ENCODE measurements at regions not wholly inside any gene's neighbourhood (a gene's known extent, or its start where the extent isn't known, plus 50 kb on each side); places are given as distances from the start of the nearest gene placed in this dataset.

DNA sequence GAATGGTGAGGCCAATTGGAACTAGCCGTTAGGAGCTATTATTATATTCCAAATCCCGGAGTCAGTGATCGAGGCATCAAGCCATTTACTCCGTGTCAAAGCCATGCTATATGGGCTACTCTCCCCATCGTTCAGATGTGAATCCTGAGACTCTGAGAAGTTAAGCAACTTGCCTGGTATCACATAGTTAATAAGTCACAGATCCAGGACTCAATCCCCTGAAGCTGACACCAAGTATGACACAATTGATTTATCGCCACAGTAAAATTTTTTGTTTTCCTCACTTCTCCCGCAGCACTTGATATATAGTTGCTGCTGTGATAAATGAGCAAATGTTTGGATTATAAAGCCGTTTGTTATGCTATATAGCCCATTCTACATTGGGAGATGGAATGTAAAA is 50.8 kb upstream of the TSHZ2 start:
- ATAC-seq (no peak), DNase-seq (ENCODE audit: low spot score) (no peak)
- no peak overlapping the region for H3K4me3 Mint-ChIP-seq
- H3K9me3 Mint-ChIP-seq = no peaks in the 10 kb centered on the region
- H3K27ac Mint-ChIP-seq = no peak overlapping the region
- H3K36me3 Mint-ChIP-seq = no peaks in the 10 kb centered on the region
- no peaks in the 10 kb centered on the region for H3K4me1 Mint-ChIP-seq (ENCODE audit: low read depth in 2 of 2)
- peaks cover 15 to 20% of the 10 kb centered on the region in 2 donors for H3K27me3 Mint-ChIP-seq

DNA sequence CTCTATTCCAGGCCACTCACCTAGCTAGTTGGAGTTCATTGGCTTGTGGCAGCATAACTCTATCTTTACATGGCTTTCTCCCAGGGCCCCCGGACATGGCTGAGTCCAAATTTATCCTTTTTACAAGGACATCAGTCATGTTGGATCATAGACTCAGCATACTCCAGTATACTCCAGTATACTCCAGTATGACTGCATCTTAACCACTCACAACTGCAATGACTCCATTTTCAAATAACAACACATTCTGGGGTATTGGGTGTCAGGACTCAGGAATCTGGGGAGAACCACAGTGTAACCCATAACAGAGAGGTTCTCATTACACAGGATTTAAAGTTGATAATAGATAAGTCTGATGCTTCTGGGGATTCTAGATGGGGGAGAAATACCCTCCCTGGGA is 53.8 kb upstream of the TSHZ2 start:
- Mint-ChIP-seq H3K4me3 (no peak overlapping the region), H3K36me3 (no peaks in the 10 kb centered on the region), H3K4me1 (ENCODE audit: low read depth in 2 of 2) (no peaks in the 10 kb centered on the region), H3K9me3 (no peaks in the 10 kb centered on the region), H3K27ac (no peak overlapping the region), H3K27me3 (peaks cover 14 to 15% of the 10 kb centered on the region in 2 donors)
- DNase-seq (ENCODE audit: low spot score) (no peak), ATAC-seq (no peak)

DNA sequence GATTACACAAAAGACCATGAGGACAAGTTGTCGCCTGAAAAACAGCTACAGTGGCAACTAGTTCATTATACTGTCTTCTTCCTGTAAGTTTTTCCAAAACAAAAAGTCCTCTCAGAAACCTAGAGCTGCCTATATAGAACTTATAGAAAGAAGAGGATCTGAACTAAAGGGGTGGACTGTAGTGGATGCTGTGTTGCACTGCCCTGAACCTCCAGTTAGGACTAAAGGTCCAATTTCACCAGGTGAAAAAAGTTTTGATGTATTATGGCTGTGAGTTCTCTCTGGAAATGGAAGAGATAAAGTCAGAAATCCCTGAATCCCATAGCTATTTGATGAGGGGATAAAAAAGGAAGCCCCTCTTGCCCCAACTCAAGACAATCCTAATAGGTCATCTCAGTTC is 56.6 kb upstream of the TSHZ2 start:
- Mint-ChIP-seq H3K36me3 (no peaks in the 10 kb centered on the region), H3K4me3 (no peak overlapping the region), H3K9me3 (no peaks in the 10 kb centered on the region), H3K27me3 (peaks cover 0 to 3% of the 10 kb centered on the region in 2 donors), H3K4me1 (ENCODE audit: low read depth in 2 of 2) (no peaks in the 10 kb centered on the region), H3K27ac (no peak overlapping the region)
- DNase-seq (ENCODE audit: low spot score) (no peak), ATAC-seq (no peak)

DNA sequence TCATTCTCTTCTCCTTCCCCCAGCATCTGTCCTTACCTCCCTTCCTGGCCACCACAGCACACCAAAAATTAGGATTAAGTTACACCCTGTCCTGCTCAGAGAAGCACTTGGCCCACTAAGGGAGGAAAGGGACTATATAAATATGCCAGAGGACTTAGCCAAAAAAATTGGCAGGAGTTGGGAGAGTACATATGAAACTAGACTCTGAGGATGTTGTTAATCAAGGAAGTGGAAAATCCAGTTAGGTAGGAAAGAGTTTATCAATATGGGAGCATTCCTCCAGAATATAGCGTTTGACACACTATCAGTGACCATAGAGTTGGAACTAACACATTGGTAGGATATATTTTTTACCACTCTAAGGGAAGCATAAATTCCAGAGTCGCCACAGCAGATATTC is 57.3 kb upstream of the TSHZ2 start:
- H3K36me3 Mint-ChIP-seq = no peaks in the 10 kb centered on the region
- DNase-seq (ENCODE audit: low spot score) (no peak), ATAC-seq (no peak)
- H3K4me1 Mint-ChIP-seq (ENCODE audit: low read depth in 2 of 2) = no peaks in the 10 kb centered on the region
- H3K27ac Mint-ChIP-seq = no peak overlapping the region
- H3K27me3 Mint-ChIP-seq = peaks cover 5 to 6% of the 10 kb centered on the region in 2 donors
- no peak overlapping the region for H3K4me3 Mint-ChIP-seq
- no peaks in the 10 kb centered on the region for H3K9me3 Mint-ChIP-seq

DNA sequence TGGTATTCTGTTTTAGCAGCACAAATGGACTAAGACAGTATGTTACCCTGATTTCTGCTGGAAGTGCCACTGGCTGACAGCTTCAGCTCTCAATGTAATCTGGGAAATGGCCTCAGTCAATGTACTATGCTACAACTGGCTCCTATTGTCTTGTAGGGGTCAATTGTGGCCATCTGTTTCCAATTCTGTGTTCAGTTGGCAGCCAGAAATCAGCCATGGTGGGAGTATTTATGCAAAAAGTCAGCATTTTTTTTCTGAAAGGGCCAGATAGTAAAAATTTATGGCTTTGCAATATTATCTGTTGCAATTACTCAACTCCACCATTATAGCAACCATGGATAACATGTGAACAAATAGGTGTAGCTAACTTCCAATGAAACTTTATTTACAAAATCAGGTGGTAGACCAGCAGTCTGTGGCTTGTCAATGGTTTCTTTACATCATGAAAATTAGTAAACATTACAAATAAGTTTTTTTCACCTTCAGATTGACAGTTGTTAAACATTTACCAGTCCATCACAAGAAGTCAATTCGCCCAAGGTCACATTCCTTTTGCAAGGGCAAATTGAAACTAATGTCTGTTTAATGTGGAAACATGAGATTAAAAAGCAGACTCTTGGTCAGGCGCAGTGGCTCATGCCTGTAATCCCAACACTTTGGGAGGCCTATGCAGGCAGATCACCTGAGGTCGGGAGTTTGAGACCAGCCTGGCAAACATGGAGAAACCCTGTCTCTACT is 58.3 kb upstream of the TSHZ2 start:
- Mint-ChIP-seq H3K9me3 (no peaks in the 10 kb centered on the region), H3K4me1 (ENCODE audit: low read depth in 2 of 2) (no peaks in the 10 kb centered on the region), H3K4me3 (no peak overlapping the region), H3K36me3 (no peaks in the 10 kb centered on the region), H3K27me3 (peaks cover 9 to 10% of the 10 kb centered on the region in 2 donors), H3K27ac (no peak overlapping the region)
- DNase-seq (ENCODE audit: low spot score) (no peak), ATAC-seq (no peak)

DNA sequence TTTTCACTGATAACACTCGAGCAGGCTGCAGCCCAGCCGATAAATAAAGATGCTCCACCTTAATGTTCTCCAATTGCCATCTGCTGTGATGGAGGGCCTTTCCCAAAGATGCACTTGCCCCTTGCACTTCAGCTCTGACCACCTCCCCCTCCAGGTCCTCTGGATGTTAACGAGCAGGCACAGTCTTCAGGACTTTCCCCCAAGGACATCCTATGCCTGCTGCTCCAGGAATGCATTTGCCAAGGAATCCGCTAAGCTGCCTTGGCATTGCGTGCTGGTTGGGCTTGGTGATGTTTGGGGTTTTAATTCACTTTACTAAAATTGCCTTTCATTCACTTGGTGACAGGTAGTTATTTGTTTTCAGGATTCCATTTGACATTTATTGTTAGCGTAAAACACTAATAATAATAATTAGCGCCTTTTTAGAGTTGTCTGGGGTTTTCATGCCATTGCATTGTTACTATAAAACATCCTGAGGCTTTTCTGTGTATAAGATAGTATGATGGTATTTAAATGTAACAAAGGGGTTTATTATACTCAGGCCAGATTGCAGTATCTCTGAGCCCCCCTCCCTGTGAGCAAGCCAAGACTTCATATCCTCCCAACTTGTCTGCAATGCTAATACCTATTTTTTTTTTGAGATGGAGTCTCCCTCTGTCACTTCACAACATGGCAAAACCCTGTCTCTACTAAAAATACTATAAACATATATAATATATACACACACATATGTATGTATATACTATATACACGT is 66.7 kb upstream of the TSHZ2 start:
- peaks cover 19 to 27% of the 10 kb centered on the region in 2 donors for H3K27me3 Mint-ChIP-seq
- no peak for DNase-seq (ENCODE audit: low spot score)
- no peaks in the 10 kb centered on the region for H3K9me3 Mint-ChIP-seq
- no peaks in the 10 kb centered on the region for H3K36me3 Mint-ChIP-seq
- no peaks in the 10 kb centered on the region for H3K4me1 Mint-ChIP-seq (ENCODE audit: low read depth in 2 of 2)
- no peak for ATAC-seq
- no peak overlapping the region for H3K4me3 Mint-ChIP-seq
- H3K27ac Mint-ChIP-seq = no peak overlapping the region

DNA sequence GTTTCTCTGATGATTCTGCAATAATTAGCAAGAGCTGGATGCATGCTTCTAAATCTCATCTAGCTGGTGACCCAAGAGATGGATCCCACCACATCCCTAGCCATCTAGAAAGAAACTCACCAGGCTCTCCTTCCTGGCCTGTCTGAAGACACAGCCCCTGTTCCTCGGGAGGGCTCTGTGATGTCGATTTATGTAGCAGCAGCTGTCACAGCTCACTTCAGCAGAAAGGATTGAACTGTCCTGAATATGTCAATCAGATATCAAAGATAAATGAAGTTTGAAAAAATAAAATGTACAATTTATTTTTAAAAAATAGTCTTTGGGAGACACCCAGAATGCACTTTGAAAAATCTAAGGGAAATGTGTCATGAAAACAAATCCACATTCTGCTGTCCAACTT is 67.3 kb upstream of the TSHZ2 start:
- no peaks in the 10 kb centered on the region for H3K4me1 Mint-ChIP-seq (ENCODE audit: low read depth in 2 of 2)
- peaks cover 19 to 22% of the 10 kb centered on the region in 2 donors for H3K27me3 Mint-ChIP-seq
- H3K36me3 Mint-ChIP-seq = no peaks in the 10 kb centered on the region

DNA sequence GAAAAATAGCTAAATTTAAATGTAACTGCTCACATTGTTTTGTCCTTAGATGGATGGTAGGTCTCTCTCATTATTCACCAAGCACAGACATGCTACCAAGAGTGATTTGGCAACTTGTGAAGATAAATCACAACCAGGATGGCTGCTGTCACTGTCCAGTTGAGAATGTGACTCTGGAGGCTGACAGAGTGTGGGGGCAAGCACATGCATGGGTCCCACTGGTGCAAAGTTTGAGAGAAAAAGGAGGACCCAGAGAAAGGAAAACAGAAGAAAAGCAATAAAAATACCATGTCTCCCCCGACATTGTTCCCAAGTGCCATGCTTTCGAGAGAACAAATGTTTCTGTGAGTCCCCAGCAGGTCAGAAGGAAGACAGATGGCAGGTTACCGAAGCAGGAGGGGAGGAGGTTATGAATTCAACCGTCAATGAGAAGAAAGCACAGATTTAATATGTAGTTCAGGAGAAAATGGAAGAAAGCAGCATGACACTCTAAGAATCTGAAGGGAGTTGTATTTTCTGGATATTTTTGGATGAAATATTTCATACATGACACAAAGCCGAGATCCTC is 73.0 kb upstream of the TSHZ2 start:
- H3K36me3 Mint-ChIP-seq = peaks cover 5% of the 10 kb centered on the region
- H3K27ac Mint-ChIP-seq = no peak overlapping the region
- no peak overlapping the region for H3K4me3 Mint-ChIP-seq
- no peak for ATAC-seq
- no peak for DNase-seq (ENCODE audit: low spot score)
- peaks cover 0 to 5% of the 10 kb centered on the region in 2 donors for H3K4me1 Mint-ChIP-seq (ENCODE audit: low read depth in 2 of 2)
- H3K9me3 Mint-ChIP-seq = no peaks in the 10 kb centered on the region
- peaks cover 22 to 43% of the 10 kb centered on the region in 2 donors for H3K27me3 Mint-ChIP-seq

More for the DNA sequence above, 67.3 kb upstream of the TSHZ2 start:
- no peak overlapping the region for H3K4me3 Mint-ChIP-seq
- no peaks in the 10 kb centered on the region for H3K9me3 Mint-ChIP-seq
- no peak for DNase-seq (ENCODE audit: low spot score)
- H3K27ac Mint-ChIP-seq = no peak overlapping the region
- ATAC-seq = no peak

DNA sequence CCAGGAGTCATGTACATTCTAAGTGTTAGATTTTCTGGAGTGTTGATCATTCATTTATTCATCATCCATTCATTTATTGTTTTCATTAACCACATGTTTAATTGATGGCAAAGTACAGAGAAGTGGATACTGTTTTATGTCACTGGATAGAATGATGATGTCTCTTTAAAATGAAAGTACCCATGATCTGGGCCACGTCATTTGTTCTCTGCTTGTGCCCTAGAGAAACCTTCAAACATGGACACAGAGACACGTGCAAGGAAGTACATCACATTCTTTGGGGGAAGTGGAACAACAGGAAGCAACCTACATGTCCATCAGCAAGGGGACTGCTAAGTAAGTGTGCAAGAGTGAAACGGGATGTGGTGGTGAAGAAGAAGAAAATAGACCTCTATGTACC is 75.8 kb upstream of the TSHZ2 start:
- Mint-ChIP-seq H3K4me3 (no peak overlapping the region), H3K9me3 (no peaks in the 10 kb centered on the region), H3K27me3 (peaks cover 19 to 37% of the 10 kb centered on the region in 2 donors), H3K36me3 (peaks cover 5% of the 10 kb centered on the region), H3K4me1 (ENCODE audit: low read depth in 2 of 2) (peaks cover 0 to 5% of the 10 kb centered on the region in 2 donors), H3K27ac (no peak overlapping the region)
- no peak for ATAC-seq
- DNase-seq (ENCODE audit: low spot score) = no peak

DNA sequence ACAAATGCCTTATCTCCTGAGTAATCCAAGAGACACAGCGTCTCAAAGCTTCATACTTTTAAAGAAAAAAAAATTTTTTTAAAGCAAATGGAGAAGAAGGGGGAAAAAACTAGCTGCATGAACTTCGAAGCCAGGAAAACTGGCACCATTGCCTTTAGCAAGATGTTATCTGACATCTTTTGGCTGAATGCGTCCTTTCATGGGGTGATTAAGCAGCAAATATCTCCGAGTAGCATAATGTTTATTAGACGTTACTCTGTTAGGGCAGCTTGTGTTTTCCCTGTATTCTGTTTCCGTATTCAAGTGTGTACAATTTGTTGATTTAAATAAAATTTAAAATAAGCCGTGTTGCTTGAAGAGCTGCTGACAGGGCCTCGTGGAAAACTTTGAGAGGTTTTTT is 76.5 kb upstream of the TSHZ2 start:
- peaks cover 19 to 37% of the 10 kb centered on the region in 2 donors for H3K27me3 Mint-ChIP-seq

DNA sequence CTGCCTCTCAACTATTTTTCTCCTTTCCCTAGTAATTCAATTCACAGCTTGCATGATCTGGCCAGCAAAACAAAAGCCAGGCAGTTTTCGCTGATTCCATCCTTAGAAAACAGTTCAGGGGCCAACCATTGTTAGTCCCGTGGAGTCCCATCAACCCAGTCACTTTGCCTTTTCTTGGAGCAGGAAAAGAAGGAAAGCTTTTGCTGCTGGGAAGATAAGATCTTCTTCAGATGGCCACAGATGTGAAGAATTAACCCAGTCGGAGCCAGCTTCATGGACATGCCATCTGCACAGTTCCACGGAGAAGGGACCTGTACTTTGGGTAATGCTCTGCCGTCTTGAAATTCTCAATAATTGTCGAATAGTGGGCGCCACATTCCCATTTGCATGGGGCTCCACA is 76.9 kb upstream of the TSHZ2 start:
- no peak overlapping the region for H3K27ac Mint-ChIP-seq
- ATAC-seq (no peak), DNase-seq (ENCODE audit: low spot score) (no peak)
- H3K4me3 Mint-ChIP-seq = no peak overlapping the region
- H3K36me3 Mint-ChIP-seq = peaks cover 5% of the 10 kb centered on the region
- no peaks in the 10 kb centered on the region for H3K9me3 Mint-ChIP-seq
- peaks cover 0 to 5% of the 10 kb centered on the region in 2 donors for H3K4me1 Mint-ChIP-seq (ENCODE audit: low read depth in 2 of 2)
- peaks cover 19 to 37% of the 10 kb centered on the region in 2 donors for H3K27me3 Mint-ChIP-seq

More for the DNA sequence above, 76.5 kb upstream of the TSHZ2 start:
- Mint-ChIP-seq H3K27ac (no peak overlapping the region), H3K4me1 (ENCODE audit: low read depth in 2 of 2) (peaks cover 0 to 5% of the 10 kb centered on the region in 2 donors), H3K4me3 (no peak overlapping the region), H3K9me3 (no peaks in the 10 kb centered on the region), H3K36me3 (peaks cover 5% of the 10 kb centered on the region)
- ATAC-seq (no peak), DNase-seq (ENCODE audit: low spot score) (no peak)

DNA sequence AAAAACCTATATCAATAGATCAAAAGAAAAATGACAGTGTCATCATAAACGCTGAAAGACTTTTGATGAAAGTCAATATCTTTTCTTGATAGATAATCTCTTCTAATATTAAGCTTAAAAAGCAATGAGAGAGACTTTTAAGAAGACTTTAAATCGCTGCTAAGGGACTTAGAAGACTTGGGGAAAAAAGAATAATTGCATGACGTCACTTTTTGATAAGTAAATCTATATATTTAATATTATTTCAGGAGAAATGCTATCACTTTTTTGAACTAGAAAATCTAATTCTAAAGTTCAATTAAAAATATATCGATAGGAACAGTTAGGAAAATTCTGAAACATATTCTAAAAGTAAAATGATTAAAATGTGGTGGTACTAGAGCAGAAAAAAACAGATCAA is 78.7 kb upstream of the TSHZ2 start:
- H3K27me3 Mint-ChIP-seq = peaks cover 15 to 43% of the 10 kb centered on the region in 2 donors

DNA sequence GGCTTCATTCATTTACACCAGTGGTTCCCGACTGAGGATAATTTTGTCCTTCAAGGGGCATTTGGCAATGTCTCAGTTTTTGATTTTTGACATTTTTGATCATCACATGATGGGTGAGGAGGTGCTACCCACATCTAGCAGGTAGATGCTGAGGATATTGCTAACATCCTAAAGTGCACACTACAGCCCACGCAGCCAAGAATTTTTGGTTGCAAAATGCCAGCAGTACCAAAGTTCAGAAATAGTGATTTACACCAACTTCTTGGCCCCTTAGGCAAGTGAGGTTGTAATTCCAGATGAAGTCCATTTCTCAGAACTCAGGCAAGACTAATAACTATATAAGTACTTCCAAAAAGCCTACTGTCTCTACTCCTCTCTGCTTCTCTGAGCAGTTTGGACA is 80.1 kb upstream of the TSHZ2 start:
- no peak for ATAC-seq
- Mint-ChIP-seq H3K4me1 (ENCODE audit: low read depth in 2 of 2) (peaks cover 0 to 5% of the 10 kb centered on the region in 2 donors), H3K27me3 (peaks cover 17 to 51% of the 10 kb centered on the region in 2 donors)

More for the DNA sequence above, 78.7 kb upstream of the TSHZ2 start:
- ATAC-seq (no peak), DNase-seq (ENCODE audit: low spot score) (no peak)
- Mint-ChIP-seq H3K9me3 (no peaks in the 10 kb centered on the region), H3K4me1 (ENCODE audit: low read depth in 2 of 2) (peaks cover 0 to 5% of the 10 kb centered on the region in 2 donors), H3K4me3 (no peak overlapping the region), H3K36me3 (peaks cover 5% of the 10 kb centered on the region), H3K27ac (no peak overlapping the region)

DNA sequence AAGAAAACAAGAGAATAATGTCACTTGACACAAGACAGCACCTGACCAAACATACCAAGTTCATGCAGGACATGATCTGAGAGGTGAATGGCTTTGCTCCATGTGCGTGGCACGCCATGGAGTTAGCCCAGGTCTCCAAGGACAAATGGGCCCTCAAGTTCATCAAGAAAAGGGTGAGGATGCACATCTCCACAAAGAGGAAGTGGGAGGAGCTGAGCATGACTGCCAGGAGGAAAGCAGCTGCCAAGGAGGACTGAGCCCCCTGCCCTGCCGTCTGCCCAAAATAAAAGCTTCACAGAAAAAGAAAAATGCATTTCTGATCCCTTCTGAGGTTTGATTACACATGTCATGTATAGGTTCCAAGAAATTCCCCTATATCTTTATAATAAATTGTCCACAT is 82.0 kb upstream of the TSHZ2 start:
- ATAC-seq (no peak), DNase-seq (ENCODE audit: low spot score) (no peak)
- H3K4me1 Mint-ChIP-seq (ENCODE audit: low read depth in 2 of 2) = no peaks in the 10 kb centered on the region
- no peak overlapping the region for H3K4me3 Mint-ChIP-seq
- no peak overlapping the region for H3K27ac Mint-ChIP-seq
- H3K36me3 Mint-ChIP-seq = no peaks in the 10 kb centered on the region
- no peaks in the 10 kb centered on the region for H3K9me3 Mint-ChIP-seq
- H3K27me3 Mint-ChIP-seq = peaks cover 18 to 54% of the 10 kb centered on the region in 2 donors

More for the DNA sequence above, 80.1 kb upstream of the TSHZ2 start:
- Mint-ChIP-seq H3K36me3 (peaks cover 5% of the 10 kb centered on the region), H3K9me3 (no peaks in the 10 kb centered on the region), H3K4me3 (no peak overlapping the region), H3K27ac (no peak overlapping the region)
- no peak for DNase-seq (ENCODE audit: low spot score)
